ENCODE measurements at regions not wholly inside any gene's neighbourhood (a gene's known extent, or its start where the extent isn't known, plus 50 kb on each side); places are given as distances from the start of the nearest gene placed in this dataset.

DNA sequence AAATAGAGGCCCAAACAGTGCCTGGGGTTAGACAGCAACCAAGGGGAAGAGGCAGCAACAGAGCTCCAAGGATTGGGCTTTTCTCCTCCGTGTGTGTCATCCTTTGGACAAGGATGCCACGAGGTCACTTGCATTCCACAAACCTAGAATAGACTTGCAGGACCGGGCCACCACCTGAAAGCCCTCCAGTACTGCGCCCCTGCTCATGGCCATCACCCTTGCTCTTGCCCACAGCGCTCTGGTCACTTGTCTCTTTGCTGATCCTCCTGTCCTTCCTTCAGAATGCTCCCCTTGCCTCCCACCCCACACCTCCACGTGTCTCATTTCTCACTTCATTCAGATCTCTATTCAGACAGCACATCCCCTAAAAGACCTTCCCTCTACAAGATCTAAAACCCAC, 247.4 kb downstream of the MATN1 start:
- Histone ChIP-seq H3K27me3 (ENCODE audit: insufficient read depth, low read length) (peaks cover 16% of the 10 kb centered on the region), H3K4me3 (replicated peaks in 1 of 2; ENCODE audit: low read depth in 1 of 2, low read length in 2 of 2) (no peak overlapping the region), H3K9me2 (ENCODE audit: insufficient read depth) (no peaks in the 10 kb centered on the region), H3K79me2 (ENCODE audit: insufficient read depth, low read length) (no peaks in the 10 kb centered on the region), H3K9ac (ENCODE audit: low read length) (no peak overlapping the region), H2AFZ (ENCODE audit: low read depth, low read length, poor library complexity, severe bottlenecking) (no peak overlapping the region), H3K4me1 (ENCODE audit: control insufficient read depth in 1 of 2, insufficient read depth in 2 of 2, low read length in 2 of 2) (no peaks in the 10 kb centered on the region), H4K20me1 (ENCODE audit: insufficient read depth) (no peaks in the 10 kb centered on the region), H3K9me3 (ENCODE audit: control insufficient read depth in 1 of 2, insufficient read depth in 1 of 2, low read depth in 1 of 2, low read length in 2 of 2) (no peaks in the 10 kb centered on the region), H3K36me3 (ENCODE audit: control insufficient read depth in 1 of 2, insufficient read depth in 2 of 2, low read length in 2 of 2) (no peaks in the 10 kb centered on the region), H3K27ac (ENCODE audit: low read depth, low read length) (no peak overlapping the region), H3K4me2 (ENCODE audit: low read length) (no peak overlapping the region)
- DNase-seq (ENCODE audit: low read depth, low spot score), result no peak
- intact Hi-C loops (cut with micrococcal nuclease), result no loop called here
- ChIA-PET POLR2A (no interaction called here), RAD21 (ENCODE audit: low non-redundant PET in 1 of 2, low total read pairs in 2 of 2, uncharacterized antibody in 2 of 2, unreplicated experiment in 2 of 2) (no interaction called here), CTCF (interaction anchor here (0.7 kb wide), 1 partner anchor 10 kb away, joined by 3 read pairs; no protein-coding TSS in a partner anchor)
- no TSS peak for BruUV-seq (replicated peaks)
- TF ChIP-seq SP1 (IDR thresholded peaks at IDR 0.05; ENCODE audit: low read depth) (no peak), CEBPB (IDR thresholded peaks at IDR 0.05; ENCODE audit: low read depth) (no peak), SRF (IDR thresholded peaks at IDR 0.05; ENCODE audit: low read depth) (no peak), ZFX (IDR thresholded peaks at IDR 0.05) (no peak), YY1 (IDR thresholded peaks at IDR 0.05; ENCODE audit: extremely low read depth, insufficient replicate concordance, low read depth, low read length) (no peak), POLR2A (IDR thresholded peaks at IDR 0.05; ENCODE audit: borderline replicate concordance, extremely low read depth, insufficient read depth, insufficient read length) (no peak), CTCF (IDR thresholded peaks at IDR 0.05 in 2 of 3, conservative IDR thresholded peaks at IDR 0.05 in 1 of 3; ENCODE audit: borderline replicate concordance in 1 of 3, insufficient read depth in 1 of 3, low read depth in 2 of 3, low read length in 2 of 3) (no peak), JUND (IDR thresholded peaks at IDR 0.05) (no peak), ELF1 (IDR thresholded peaks at IDR 0.05; ENCODE audit: borderline replicate concordance, low read depth) (no peak), EZH2phosphoT487 (IDR thresholded peaks at IDR 0.05; ENCODE audit: borderline replicate concordance) (no peak), SIN3A (IDR thresholded peaks at IDR 0.05; ENCODE audit: low read depth) (no peak), TCF7L2 (IDR thresholded peaks at IDR 0.05; ENCODE audit: borderline replicate concordance, extremely low read depth, insufficient read depth, insufficient read length) (no peak)
- TF ChIP-seq, protein P1, sequence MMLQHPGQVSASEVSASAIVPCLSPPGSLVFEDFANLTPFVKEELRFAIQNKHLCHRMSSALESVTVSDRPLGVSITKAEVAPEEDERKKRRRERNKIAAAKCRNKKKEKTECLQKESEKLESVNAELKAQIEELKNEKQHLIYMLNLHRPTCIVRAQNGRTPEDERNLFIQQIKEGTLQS (IDR thresholded peaks at IDR 0.05), result no peak
- TF ChIP-seq, protein P2, sequence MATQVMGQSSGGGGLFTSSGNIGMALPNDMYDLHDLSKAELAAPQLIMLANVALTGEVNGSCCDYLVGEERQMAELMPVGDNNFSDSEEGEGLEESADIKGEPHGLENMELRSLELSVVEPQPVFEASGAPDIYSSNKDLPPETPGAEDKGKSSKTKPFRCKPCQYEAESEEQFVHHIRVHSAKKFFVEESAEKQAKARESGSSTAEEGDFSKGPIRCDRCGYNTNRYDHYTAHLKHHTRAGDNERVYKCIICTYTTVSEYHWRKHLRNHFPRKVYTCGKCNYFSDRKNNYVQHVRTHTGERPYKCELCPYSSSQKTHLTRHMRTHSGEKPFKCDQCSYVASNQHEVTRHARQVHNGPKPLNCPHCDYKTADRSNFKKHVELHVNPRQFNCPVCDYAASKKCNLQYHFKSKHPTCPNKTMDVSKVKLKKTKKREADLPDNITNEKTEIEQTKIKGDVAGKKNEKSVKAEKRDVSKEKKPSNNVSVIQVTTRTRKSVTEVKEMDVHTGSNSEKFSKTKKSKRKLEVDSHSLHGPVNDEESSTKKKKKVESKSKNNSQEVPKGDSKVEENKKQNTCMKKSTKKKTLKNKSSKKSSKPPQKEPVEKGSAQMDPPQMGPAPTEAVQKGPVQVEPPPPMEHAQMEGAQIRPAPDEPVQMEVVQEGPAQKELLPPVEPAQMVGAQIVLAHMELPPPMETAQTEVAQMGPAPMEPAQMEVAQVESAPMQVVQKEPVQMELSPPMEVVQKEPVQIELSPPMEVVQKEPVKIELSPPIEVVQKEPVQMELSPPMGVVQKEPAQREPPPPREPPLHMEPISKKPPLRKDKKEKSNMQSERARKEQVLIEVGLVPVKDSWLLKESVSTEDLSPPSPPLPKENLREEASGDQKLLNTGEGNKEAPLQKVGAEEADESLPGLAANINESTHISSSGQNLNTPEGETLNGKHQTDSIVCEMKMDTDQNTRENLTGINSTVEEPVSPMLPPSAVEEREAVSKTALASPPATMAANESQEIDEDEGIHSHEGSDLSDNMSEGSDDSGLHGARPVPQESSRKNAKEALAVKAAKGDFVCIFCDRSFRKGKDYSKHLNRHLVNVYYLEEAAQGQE (IDR thresholded peaks at IDR 0.05; ENCODE audit: low read depth), result no peak
- no peak for ATAC-seq

Measured in HCT116 (cell line).